T-helper 17 cell (primary cell): ENCODE measurements at regions not wholly inside any gene's neighbourhood (a gene's known extent, or its start where the extent isn't known, plus 50 kb on each side); places are given as distances from the start of the nearest gene placed in this dataset.

ENCODE experiments used
- ATAC-seq: fragments of 150-1000 bp; cut with Tn5 transposase; 2 replicates; pipeline ENCODE4 v1.10.0; 2021; ENCODE audit warnings: mild to moderate bottlenecking, moderate library complexity
- DNase-seq, 3 donors: peaks; one replicate each; pipeline versions ENCODE4 v3.0.0 to v3.0.0-alpha.2; 2020 to 2021
- H3K9me3 ChIP-seq: one replicate; pipeline ENCODE4 v1.7.0; 2013; ENCODE audit warnings: low read length, mild to moderate bottlenecking; ENCODE audit not compliant: control insufficient read depth, poor library complexity, severe bottlenecking
- H3K27ac Mint-ChIP-seq: one replicate; pipeline ENCODE4 v1.8.0; 2022; ENCODE audit warnings: mild to moderate bottlenecking, moderate library complexity, mixed read lengths
- H3K27me3 Mint-ChIP-seq: one replicate; pipeline ENCODE4 v1.8.0; 2022; ENCODE audit warnings: mixed read lengths
- H3K36me3 Mint-ChIP-seq: one replicate; pipeline ENCODE4 v1.8.0; 2022; ENCODE audit warnings: low read depth, mixed read lengths
- H3K4me1 Mint-ChIP-seq: one replicate; pipeline ENCODE4 v1.8.0; 2022; ENCODE audit warnings: mild to moderate bottlenecking, mixed read lengths
- H3K4me3 Mint-ChIP-seq: one replicate; pipeline ENCODE4 v1.8.0; 2022; ENCODE audit warnings: mild to moderate bottlenecking, moderate library complexity, mixed read lengths

DNA sequence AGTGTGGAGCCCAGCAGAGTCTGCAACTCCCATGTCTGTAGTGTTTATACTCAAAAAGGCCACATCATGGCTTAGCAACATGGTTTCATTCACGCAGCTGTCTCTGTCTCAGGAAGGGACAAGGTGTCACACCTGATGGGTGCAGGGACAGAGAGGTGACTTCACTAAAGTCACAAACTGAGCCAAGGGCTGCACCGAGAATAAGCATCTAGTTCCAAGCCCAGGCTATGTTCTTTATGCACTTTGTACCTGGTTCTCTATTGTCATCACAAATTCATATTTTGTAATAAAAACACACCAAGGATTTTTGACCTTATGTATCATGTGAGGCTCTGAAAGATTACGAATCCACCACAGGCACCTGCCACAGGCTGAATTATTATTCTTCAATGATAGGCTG, 64.9 kb upstream of the STK32A start:
- H3K4me3 Mint-ChIP-seq, result no peak overlapping the region
- peaks cover 12% of the 10 kb centered on the region for H3K27me3 Mint-ChIP-seq
- H3K36me3 Mint-ChIP-seq, result no peaks in the 10 kb centered on the region
- ATAC-seq (no peak), DNase-seq (no peak)
- H3K9me3 ChIP-seq, result no peaks in the 10 kb centered on the region
- no peak overlapping the region for H3K27ac Mint-ChIP-seq
- H3K4me1 Mint-ChIP-seq, result peaks cover 9% of the 10 kb centered on the region

DNA sequence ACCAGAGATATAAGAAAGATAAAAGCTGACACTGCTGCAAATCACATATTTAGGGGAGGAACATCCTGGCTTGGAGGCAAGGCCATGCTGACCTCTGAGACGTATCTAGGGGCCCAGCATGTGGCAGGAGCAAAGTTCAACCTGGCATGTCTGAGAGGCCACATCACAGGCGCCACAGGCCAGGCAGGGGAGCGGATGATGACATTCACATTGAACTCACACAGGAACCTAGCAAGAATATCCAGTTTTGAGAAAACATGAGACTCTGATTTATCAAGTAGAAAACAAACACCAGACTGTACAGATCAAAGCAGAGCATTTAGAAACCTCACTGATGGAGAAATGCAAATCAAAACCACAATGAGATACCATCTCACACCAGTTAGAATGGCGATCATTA, 64.2 kb upstream of the STK32A start:
- DNase-seq, result no peak
- ATAC-seq, result peak; percentile 73
- Mint-ChIP-seq H3K27me3 (peaks cover 12% of the 10 kb centered on the region), H3K27ac (no peak overlapping the region), H3K36me3 (no peaks in the 10 kb centered on the region), H3K4me1 (peaks cover 9% of the 10 kb centered on the region), H3K4me3 (peak overlapping the region; percentile 33)
- H3K9me3 ChIP-seq, result no peaks in the 10 kb centered on the region

DNA sequence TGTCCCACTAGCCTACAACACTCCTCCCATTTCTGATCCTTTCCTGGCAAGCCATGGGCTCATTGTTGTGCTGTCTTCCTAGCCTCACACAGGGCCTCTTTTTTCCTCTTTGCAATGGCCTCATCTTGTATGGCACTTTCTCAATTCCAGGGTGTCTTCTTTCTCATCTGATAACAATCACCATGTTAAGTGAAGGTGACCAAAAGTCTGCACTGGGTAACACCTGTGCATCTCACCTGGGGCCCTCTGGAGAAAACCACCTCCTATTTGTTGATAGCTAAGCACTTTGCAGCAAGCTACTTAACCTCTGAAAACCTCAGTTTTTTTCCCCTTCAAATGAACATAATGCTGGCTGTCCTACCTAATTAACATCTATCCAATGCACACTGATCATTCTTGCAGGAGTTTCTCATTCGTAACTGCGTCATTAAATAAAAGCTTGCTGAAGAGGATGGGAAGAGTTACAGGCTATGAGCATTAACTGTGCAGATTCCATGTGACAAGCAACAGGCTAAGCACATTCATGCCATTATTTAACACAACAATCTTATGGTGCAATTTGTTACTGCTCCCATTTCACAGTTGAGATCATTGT, 60.1 kb upstream of the STK32A start:
- ATAC-seq, result no peak
- Mint-ChIP-seq H3K27me3 (peaks cover 12% of the 10 kb centered on the region), H3K27ac (no peak overlapping the region), H3K4me3 (no peak overlapping the region), H3K36me3 (no peaks in the 10 kb centered on the region), H3K4me1 (peaks cover 9% of the 10 kb centered on the region)
- DNase-seq, result no peak
- no peaks in the 10 kb centered on the region for H3K9me3 ChIP-seq

DNA sequence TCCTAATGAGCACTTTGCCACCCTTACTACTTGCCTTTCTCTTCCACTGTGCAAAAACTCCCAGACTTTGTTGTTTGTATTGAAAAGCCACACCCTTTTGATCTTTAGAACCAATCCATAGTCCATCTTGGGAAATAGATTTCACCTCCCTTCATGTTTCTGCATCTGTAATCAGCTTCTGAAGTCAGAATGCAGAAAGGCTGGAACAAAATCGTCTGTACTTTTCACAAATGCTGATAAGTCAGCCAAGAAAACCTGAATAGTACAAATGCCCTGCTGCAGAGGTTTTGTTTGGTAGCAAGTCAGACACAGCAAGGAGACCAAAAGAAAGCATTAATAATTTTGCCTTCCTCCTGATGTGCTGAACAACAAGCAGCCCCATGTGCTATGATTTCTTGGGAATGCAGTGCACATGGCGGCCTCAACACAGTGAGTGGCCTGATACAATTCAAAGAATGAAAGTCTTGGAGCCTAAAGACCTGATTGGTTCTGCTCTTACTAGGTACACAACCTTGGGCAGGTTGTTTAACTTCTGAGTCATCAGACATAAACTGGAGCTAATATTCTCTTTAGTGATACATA, 59.2 kb upstream of the STK32A start:
- no peak overlapping the region for H3K4me3 Mint-ChIP-seq
- H3K4me1 Mint-ChIP-seq, result peaks cover 6% of the 10 kb centered on the region
- ATAC-seq (no peak), DNase-seq (no peak)
- peaks cover 16% of the 10 kb centered on the region for H3K27me3 Mint-ChIP-seq
- H3K9me3 ChIP-seq, result no peaks in the 10 kb centered on the region
- H3K36me3 Mint-ChIP-seq, result no peaks in the 10 kb centered on the region
- no peak overlapping the region for H3K27ac Mint-ChIP-seq

DNA sequence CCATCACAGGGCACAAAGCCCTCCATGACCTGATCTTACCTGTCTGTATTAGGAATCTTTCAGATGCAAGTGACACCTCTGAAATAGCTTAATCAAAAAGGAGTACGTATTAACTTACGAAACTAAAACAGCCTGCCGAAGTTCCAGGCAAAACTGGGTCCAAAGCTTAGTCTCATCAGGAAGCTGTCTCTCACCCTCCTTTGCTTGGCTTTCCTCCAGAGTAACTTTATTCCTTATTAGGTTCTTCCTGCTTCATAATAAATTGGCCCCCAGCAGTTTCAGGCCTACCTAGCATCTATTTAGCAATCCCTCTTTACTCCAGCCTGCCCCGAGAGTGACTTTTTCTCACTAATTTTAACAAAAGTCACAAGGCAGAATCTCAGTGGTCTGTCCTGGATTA, 58.4 kb upstream of the STK32A start:
- Mint-ChIP-seq H3K4me1 (peaks cover 3% of the 10 kb centered on the region), H3K27me3 (peaks cover 16% of the 10 kb centered on the region), H3K27ac (no peak overlapping the region), H3K4me3 (no peak overlapping the region), H3K36me3 (no peaks in the 10 kb centered on the region)
- DNase-seq, result no peak
- ATAC-seq, result no peak
- no peaks in the 10 kb centered on the region for H3K9me3 ChIP-seq

DNA sequence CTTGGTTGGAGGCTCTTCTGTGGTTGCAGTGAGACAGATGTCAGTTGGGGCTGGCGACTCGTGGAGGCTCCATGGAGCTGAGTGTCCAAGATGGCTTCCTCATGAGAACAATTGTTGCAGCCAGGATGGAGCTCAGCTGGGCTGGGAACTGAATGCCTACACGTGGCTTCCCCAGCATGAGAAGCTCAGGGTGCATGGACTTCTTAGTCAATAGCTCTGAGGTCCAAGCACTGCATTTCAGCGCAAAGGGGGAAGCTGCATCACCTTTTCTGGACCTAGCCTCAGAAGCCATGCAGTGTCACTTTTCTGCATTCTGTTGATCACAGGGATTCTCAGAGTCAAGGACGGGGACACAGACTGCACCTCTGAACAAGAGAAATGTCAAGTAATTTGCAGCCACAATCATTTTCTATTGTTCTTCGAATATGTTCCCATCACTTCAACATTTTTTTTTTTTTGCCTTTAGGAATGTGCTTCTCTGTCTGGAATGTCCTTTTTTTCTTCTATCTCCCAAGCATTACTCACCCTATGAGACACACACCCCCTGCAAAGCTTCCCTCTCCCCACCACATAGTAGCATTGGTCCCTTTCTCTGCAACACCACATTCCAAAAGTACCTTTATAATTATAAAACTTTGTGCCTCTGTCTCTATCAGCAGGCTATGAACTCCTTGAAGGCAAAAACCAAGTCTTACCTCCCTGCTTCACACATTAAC, 57.5 kb upstream of the STK32A start:
- DNase-seq (no peak), ATAC-seq (no peak)
- peaks cover 3% of the 10 kb centered on the region for H3K4me1 Mint-ChIP-seq
- no peak overlapping the region for H3K27ac Mint-ChIP-seq
- H3K36me3 Mint-ChIP-seq, result no peaks in the 10 kb centered on the region
- H3K9me3 ChIP-seq, result no peaks in the 10 kb centered on the region
- no peak overlapping the region for H3K4me3 Mint-ChIP-seq
- peaks cover 16% of the 10 kb centered on the region for H3K27me3 Mint-ChIP-seq

DNA sequence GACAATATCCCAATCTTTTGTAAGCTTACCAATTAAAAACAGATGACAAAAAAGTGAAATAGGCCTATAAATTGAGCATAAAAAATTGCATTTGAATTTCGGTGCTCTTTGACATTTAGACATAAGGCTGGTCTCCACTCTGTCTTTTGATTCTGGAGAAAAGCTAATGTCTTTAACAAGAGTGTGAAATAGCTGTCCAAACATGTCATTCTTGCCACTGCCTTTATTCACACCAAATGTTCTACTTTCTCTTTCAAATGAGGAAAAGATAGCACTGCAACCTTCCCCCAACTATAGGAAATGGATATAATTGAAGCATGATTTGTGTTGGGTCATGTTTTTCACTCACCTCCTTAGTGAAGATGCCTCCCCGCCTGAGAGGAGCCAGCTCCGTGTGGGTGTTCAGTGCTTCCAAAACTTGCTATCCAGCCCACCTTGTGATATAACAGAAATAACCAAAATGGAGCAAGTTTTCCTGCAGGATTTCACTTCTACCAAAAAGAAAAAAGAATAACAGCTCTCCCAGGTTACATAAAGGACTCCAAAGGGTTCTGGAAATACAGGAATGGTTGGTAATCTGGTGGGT, 55.2 kb upstream of the STK32A start:
- Mint-ChIP-seq H3K27me3 (peaks cover 9% of the 10 kb centered on the region), H3K27ac (no peak overlapping the region), H3K36me3 (no peaks in the 10 kb centered on the region), H3K4me3 (no peak overlapping the region), H3K4me1 (peaks cover 3% of the 10 kb centered on the region)
- H3K9me3 ChIP-seq, result no peaks in the 10 kb centered on the region
- DNase-seq (no peak), ATAC-seq (no peak)

DNA sequence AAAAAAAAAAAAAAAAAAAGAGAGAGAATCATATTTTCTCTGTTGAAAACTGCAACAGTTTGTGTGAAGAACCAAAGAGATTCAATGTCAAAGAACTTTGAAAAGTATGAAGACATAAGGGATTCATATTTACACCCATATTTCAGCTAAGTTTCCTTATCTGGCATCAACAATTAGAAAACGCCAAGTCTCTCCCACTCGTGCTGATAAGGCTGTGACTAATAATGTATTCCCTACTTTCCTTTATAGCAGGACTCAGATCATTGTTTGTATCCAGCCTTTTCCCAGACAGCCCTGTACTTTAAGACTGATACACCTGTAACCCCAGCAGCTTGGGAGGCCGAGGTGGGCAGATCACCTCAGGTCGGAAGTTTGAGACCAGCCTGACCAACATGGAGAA, 54.1 kb upstream of the STK32A start:
- no peak overlapping the region for H3K27ac Mint-ChIP-seq
- DNase-seq (no peak), ATAC-seq (no peak)
- no peaks in the 10 kb centered on the region for H3K9me3 ChIP-seq
- no peaks in the 10 kb centered on the region for H3K36me3 Mint-ChIP-seq
- no peak overlapping the region for H3K4me3 Mint-ChIP-seq
- H3K27me3 Mint-ChIP-seq, result peaks cover 9% of the 10 kb centered on the region
- peaks cover 3% of the 10 kb centered on the region for H3K4me1 Mint-ChIP-seq
